ENCODE measurements at regions not wholly inside any gene's neighbourhood (a gene's known extent, or its start where the extent isn't known, plus 50 kb on each side); places are given as distances from the start of the nearest gene placed in this dataset.

GRCh38 chr12:17478908-17479673 lies 610.9 kb downstream of the RERGL start:
- TF ChIP-seq, protein P1, sequence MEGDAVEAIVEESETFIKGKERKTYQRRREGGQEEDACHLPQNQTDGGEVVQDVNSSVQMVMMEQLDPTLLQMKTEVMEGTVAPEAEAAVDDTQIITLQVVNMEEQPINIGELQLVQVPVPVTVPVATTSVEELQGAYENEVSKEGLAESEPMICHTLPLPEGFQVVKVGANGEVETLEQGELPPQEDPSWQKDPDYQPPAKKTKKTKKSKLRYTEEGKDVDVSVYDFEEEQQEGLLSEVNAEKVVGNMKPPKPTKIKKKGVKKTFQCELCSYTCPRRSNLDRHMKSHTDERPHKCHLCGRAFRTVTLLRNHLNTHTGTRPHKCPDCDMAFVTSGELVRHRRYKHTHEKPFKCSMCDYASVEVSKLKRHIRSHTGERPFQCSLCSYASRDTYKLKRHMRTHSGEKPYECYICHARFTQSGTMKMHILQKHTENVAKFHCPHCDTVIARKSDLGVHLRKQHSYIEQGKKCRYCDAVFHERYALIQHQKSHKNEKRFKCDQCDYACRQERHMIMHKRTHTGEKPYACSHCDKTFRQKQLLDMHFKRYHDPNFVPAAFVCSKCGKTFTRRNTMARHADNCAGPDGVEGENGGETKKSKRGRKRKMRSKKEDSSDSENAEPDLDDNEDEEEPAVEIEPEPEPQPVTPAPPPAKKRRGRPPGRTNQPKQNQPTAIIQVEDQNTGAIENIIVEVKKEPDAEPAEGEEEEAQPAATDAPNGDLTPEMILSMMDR (IDR thresholded peaks at IDR 0.05) = no peak
- TF ChIP-seq POLR2A (IDR thresholded peaks at IDR 0.05) = no peak
- TF ChIP-seq EP300 (IDR thresholded peaks at IDR 0.05) = no peak
